Erythroblast (primary cell): ENCODE measurements at regions not wholly inside any gene's neighbourhood (a gene's known extent, or its start where the extent isn't known, plus 50 kb on each side); places are given as distances from the start of the nearest gene placed in this dataset.

ENCODE experiments used
- GATA1 ChIP-seq: IDR thresholded peaks from 2 replicates; pipeline ENCODE4 v1.6.1; 2011; ENCODE audit warnings: low read depth, mild to moderate bottlenecking, control low read depth, low read length, moderate library complexity
- POLR2A ChIP-seq: IDR thresholded peaks from 2 replicates; pipeline ENCODE4 v1.6.1; 2011; ENCODE audit warnings: mild to moderate bottlenecking, low read length

DNA sequence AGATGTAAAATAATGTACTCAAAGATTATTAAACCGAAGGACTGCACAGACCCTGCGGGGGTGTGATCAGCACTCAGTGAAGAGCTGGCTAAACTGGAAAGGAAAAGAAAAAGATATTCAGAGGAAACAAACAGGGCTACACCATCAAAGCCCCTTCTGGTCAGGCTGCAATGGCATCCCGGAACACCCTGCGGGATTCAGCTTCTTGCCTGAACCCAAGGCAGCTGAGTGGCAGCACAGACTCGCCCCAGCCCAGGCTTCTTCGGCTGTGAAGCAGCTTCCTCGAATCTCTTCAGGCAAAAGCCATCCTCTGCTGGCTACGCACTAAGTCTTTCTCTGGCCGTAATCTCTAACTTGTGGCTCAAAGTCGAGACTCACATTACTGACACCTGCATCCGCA lies 220.9 kb downstream of the TEX29 start:
- TF ChIP-seq POLR2A, result no peak
- TF ChIP-seq GATA1, result no peak
